ENCODE measurements at regions not wholly inside any gene's neighbourhood (a gene's known extent, or its start where the extent isn't known, plus 50 kb on each side); places are given as distances from the start of the nearest gene placed in this dataset.

DNA sequence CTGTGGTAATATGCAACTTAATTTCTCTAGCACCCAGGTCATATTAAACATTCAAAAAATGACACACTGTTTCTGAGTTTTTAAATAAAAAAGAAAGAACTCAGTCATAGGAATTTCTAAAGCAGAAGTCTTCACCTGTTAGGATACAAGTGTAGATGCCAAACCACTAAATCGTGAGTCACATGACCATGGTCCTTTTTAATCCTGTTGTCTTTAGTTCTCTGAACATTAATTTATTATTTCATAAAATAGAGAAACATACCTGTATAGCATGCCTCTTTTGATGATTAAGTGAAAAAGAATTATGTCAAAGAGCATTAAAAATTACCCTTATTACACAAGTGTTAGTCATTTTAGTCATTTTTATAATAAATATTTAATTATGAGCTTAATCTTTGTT is 398.8 kb downstream of the CCDC85A start:
- TF ChIP-seq, protein P1, sequence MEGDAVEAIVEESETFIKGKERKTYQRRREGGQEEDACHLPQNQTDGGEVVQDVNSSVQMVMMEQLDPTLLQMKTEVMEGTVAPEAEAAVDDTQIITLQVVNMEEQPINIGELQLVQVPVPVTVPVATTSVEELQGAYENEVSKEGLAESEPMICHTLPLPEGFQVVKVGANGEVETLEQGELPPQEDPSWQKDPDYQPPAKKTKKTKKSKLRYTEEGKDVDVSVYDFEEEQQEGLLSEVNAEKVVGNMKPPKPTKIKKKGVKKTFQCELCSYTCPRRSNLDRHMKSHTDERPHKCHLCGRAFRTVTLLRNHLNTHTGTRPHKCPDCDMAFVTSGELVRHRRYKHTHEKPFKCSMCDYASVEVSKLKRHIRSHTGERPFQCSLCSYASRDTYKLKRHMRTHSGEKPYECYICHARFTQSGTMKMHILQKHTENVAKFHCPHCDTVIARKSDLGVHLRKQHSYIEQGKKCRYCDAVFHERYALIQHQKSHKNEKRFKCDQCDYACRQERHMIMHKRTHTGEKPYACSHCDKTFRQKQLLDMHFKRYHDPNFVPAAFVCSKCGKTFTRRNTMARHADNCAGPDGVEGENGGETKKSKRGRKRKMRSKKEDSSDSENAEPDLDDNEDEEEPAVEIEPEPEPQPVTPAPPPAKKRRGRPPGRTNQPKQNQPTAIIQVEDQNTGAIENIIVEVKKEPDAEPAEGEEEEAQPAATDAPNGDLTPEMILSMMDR (conservative IDR thresholded peaks at IDR 0.05) = no peak
- TF ChIP-seq EZH2 (IDR thresholded peaks at IDR 0.05; ENCODE audit: low read depth) = no peak

Data from PC-9 (cell line).